SJSA1 (cell line): ENCODE measurements at regions not wholly inside any gene's neighbourhood (a gene's known extent, or its start where the extent isn't known, plus 50 kb on each side); places are given as distances from the start of the nearest gene placed in this dataset.

Source experiments
- DNase-seq, 2 experiments: peaks; one replicate each; pipeline ENCODE4 v3.0.0-alpha.2; 2015 to 2020; ENCODE audit warnings: low spot score in 2 of 2, low read depth in 1 of 2
- H3K27ac ChIP-seq: fragments of 250-450 bp; sonication (Bioruptor Pico); 2 replicates; pipeline ENCODE4 v1.5.1; 2020; ENCODE audit warnings: mild to moderate bottlenecking, moderate library complexity
- H3K27me3 ChIP-seq: fragments of 250-450 bp; sonication (Bioruptor Pico); replicated peaks from 2 replicates; pipeline ENCODE4 v1.5.1; 2020; ENCODE audit warnings: mild to moderate bottlenecking, moderate library complexity
- H3K36me3 ChIP-seq: fragments of 250-450 bp; sonication (Bioruptor Pico); 2 replicates; pipeline ENCODE4 v1.5.1; 2020; ENCODE audit warnings: mild to moderate bottlenecking
- H3K4me1 ChIP-seq: fragments of 250-450 bp; sonication (Bioruptor Pico); replicated peaks from 2 replicates; pipeline ENCODE4 v1.6.1; 2021; ENCODE audit warnings: mild to moderate bottlenecking
- H3K4me3 ChIP-seq: fragments of 250-450 bp; sonication (Bioruptor Pico); 2 replicates; pipeline ENCODE4 v1.5.1; 2020; ENCODE audit warnings: mild to moderate bottlenecking
- H3K9me3 ChIP-seq: fragments of 250-450 bp; sonication (Bioruptor Pico); replicated peaks from 2 replicates; pipeline ENCODE4 v1.5.1; 2020; ENCODE audit warnings: mild to moderate bottlenecking

- Histone ChIP-seq H3K27me3 (no peaks in the 10 kb centered on the region), H3K4me3 (no peak overlapping the region), H3K27ac (no peak overlapping the region), H3K9me3 (no peaks in the 10 kb centered on the region), H3K36me3 (peaks cover 81% of the 10 kb centered on the region), H3K4me1 (no peaks in the 10 kb centered on the region)
- no peak for DNase-seq
Observed at GRCh38 chr2:120968307-120969015, 232.8 kb downstream of the GLI2 start.

GRCh38 chr2:120969613-120970355 is 234.1 kb downstream of the GLI2 start:
- Histone ChIP-seq H3K4me1 (no peaks in the 10 kb centered on the region), H3K4me3 (no peak overlapping the region), H3K27ac (no peak overlapping the region), H3K36me3 (peaks cover 85% of the 10 kb centered on the region), H3K9me3 (no peaks in the 10 kb centered on the region), H3K27me3 (no peaks in the 10 kb centered on the region)
- no peak for DNase-seq

DNA sequence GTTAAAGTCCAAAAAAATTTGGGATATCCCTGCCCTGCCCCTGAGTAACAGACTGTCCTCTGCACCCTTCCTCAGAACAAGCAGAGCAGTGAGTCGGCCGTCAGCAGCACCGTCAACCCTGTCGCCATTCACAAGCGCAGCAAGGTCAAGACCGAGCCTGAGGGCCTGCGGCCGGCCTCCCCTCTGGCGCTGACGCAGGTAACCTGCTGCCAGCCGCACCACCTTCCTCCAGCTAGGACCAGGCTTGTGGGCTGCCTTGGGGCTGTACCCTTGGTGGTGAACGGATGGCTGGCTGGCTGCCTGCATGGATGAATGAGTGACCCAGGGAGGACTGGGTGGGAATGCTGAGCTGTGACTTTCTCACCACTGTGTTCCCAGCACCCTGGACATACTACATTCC is 236.2 kb downstream of the GLI2 start:
- H3K36me3 ChIP-seq: peaks cover 95% of the 10 kb centered on the region
- no peaks in the 10 kb centered on the region for H3K27me3 ChIP-seq
- no peaks in the 10 kb centered on the region for H3K9me3 ChIP-seq
- H3K27ac ChIP-seq: no peak overlapping the region
- no peak overlapping the region for H3K4me3 ChIP-seq
- no peak for DNase-seq
- H3K4me1 ChIP-seq: no peaks in the 10 kb centered on the region

- H3K9me3 ChIP-seq: no peaks in the 10 kb centered on the region
- no peaks in the 10 kb centered on the region for H3K4me1 ChIP-seq
- H3K27me3 ChIP-seq: no peaks in the 10 kb centered on the region
- H3K36me3 ChIP-seq: peaks cover 96% of the 10 kb centered on the region
- H3K27ac ChIP-seq: no peak overlapping the region
- no peak overlapping the region for H3K4me3 ChIP-seq
- no peak for DNase-seq
Observed at GRCh38 chr2:120972286-120972685, 236.6 kb downstream of the GLI2 start.

DNA sequence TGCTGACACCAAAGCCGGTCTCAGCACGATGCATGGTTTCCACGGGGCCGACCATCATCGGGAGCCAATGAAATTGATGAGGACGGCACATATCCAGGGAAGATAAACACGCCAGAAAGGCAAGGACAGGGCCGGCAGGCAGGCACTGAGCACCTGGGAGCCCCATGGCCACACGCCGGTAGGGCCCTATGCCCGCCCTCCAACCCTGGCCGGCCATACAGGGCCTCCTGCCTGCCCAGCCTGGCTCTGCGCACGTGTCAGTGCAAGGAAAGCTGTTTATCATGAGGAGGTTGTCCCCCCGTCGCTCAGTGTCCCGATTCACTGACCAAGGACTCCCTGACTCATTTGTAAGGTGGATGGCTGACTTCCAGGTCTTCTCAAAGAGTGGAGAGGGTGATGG is 237.5 kb downstream of the GLI2 start:
- H3K27ac ChIP-seq: no peak overlapping the region
- no peaks in the 10 kb centered on the region for H3K27me3 ChIP-seq
- no peaks in the 10 kb centered on the region for H3K4me1 ChIP-seq
- no peaks in the 10 kb centered on the region for H3K9me3 ChIP-seq
- no peak overlapping the region for H3K4me3 ChIP-seq
- DNase-seq: no peak
- peaks cover 96% of the 10 kb centered on the region for H3K36me3 ChIP-seq

GRCh38 chr2:120974950-120975349 is 239.3 kb downstream of the GLI2 start:
- no peak overlapping the region for H3K4me3 ChIP-seq
- peaks cover 96% of the 10 kb centered on the region for H3K36me3 ChIP-seq
- H3K27ac ChIP-seq: no peak overlapping the region
- no peaks in the 10 kb centered on the region for H3K9me3 ChIP-seq
- H3K4me1 ChIP-seq: no peaks in the 10 kb centered on the region
- no peaks in the 10 kb centered on the region for H3K27me3 ChIP-seq
- DNase-seq: no peak

DNA sequence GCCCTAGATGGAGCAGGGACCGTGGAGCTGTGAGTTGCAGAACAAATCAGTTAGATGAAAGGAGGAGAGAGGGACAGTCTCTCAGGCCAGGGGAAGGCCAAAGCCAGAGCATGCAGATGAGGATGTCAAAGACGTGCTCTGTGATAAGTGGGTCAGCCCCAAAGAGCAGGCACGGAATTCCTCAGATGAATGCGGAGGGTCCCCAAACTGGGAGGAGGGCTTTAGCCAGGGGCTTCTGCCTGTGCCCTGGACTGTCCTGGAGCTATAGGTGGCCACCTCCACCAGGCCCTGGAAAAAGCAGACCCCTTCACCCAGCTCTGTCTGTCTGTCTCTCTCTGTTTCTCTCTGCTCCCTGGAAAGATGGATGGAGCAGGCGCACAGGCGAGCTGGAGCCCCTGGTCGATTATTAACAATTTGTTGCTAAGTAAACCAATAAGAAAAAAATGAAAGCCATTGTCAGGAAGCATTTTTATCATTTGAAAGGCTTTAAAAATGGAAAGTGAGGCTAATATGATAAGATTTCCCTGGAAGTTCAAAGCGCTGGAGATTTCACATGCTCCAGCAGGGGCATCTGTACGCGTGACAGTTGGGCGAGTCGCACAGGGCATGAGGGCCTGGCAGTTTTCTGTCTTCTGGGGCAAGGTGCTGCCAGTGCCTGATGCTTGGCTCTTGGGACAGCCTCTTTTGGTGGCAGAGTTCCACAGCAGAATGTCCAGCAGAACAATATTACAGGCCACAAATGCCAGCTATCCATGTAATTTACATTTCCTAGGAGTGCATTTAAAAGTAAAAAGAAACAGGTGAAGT is 241.0 kb downstream of the GLI2 start:
- Histone ChIP-seq H3K4me1 (no peaks in the 10 kb centered on the region), H3K4me3 (no peak overlapping the region), H3K9me3 (no peaks in the 10 kb centered on the region), H3K36me3 (peaks cover 94% of the 10 kb centered on the region), H3K27ac (no peak overlapping the region), H3K27me3 (no peaks in the 10 kb centered on the region)
- DNase-seq: no peak

DNA sequence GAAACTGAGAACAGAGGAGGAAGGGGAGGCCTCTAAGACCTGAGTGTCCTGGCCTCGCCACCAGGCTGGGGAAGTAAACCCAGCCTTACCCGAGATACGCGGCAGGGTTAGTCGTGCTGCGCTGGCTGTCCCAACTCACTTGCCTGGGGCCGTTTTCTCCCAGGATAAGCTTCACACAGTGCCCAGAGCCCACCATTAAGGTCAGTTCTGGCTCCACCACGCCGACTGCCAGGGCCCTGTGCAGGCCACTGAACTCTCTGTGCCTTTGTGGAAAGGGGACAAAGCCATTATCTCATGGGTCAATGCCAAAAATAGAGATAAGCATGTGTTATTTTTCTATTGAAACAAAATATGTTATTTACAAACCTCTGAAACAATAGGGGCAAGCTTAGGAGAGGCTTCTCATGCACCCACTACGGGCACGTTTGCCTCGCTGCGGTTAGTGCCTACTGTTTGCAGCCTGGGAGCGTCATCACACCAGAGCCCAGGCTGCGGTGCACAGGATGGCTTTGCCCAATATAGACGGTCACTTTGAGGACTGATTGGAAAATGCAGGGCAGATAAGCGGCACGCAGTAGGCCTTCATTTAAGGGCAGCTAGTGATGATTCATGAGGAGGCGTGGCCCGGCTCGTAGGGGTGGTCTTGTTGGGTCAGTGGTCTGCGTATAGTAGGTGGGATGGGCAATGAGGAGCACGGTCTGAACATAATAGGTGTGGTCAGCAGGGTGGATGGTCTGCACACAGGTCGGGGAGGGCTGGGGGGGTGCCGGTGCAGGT is 242.1 kb downstream of the GLI2 start:
- H3K4me1 ChIP-seq: no peaks in the 10 kb centered on the region

GRCh38 chr2:120978359-120979050 is 242.8 kb downstream of the GLI2 start:
- H3K9me3 ChIP-seq: no peaks in the 10 kb centered on the region
- peaks cover 91% of the 10 kb centered on the region for H3K36me3 ChIP-seq
- no peak overlapping the region for H3K27ac ChIP-seq
- no peak for DNase-seq
- no peaks in the 10 kb centered on the region for H3K4me1 ChIP-seq
- no peak overlapping the region for H3K4me3 ChIP-seq
- H3K27me3 ChIP-seq: no peaks in the 10 kb centered on the region

More for the DNA sequence above, 242.1 kb downstream of the GLI2 start:
- H3K27me3 ChIP-seq: no peaks in the 10 kb centered on the region
- peaks cover 91% of the 10 kb centered on the region for H3K36me3 ChIP-seq
- H3K27ac ChIP-seq: no peak overlapping the region
- DNase-seq: no peak
- no peaks in the 10 kb centered on the region for H3K9me3 ChIP-seq
- H3K4me3 ChIP-seq: no peak overlapping the region

DNA sequence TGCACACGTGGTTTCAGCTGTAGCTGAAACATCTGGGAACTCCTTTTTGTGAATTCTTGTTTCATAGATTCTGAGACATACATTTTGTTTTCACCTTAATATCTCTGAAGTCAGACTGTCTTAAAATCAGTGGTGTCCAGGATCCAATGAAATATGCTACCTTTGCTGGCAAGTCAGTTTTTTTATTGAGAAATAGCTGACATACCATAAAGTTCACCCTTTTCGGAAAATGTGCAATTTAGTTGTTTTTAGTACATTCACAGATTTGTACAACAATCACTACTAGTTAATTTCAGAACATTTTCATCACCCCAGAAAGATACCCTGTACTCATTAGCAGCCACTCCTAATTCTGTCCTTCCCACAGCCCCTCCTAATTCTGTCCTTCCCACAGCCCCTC is 243.7 kb downstream of the GLI2 start:
- H3K36me3 ChIP-seq: peaks cover 91% of the 10 kb centered on the region
- no peaks in the 10 kb centered on the region for H3K4me1 ChIP-seq
- DNase-seq: no peak

DNA sequence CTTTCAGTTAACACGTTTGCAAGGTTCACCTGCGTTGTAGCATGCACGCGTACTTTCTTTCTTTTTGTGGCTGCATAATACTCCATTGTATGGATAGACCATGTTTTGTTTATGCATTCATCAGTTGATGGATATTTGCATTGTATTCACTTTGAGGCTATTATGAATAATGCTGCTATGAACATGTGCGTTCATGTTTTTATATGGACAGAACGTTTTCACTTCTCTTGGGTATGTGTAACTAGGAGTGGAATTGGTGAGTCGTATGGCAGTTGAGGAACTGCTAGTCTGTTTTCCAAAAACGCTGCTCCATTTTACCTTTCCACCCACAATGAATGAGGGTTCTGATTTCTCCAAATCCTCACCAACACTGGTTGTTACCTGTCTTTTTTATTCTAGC is 244.3 kb downstream of the GLI2 start:
- H3K36me3 ChIP-seq: peaks cover 91% of the 10 kb centered on the region
- no peak for DNase-seq
- no peaks in the 10 kb centered on the region for H3K4me1 ChIP-seq
- H3K9me3 ChIP-seq: no peaks in the 10 kb centered on the region
- H3K4me3 ChIP-seq: no peak overlapping the region
- no peak overlapping the region for H3K27ac ChIP-seq
- no peaks in the 10 kb centered on the region for H3K27me3 ChIP-seq

More for the DNA sequence above, 243.7 kb downstream of the GLI2 start:
- no peak overlapping the region for H3K27ac ChIP-seq
- H3K4me3 ChIP-seq: no peak overlapping the region
- no peaks in the 10 kb centered on the region for H3K27me3 ChIP-seq
- H3K9me3 ChIP-seq: no peaks in the 10 kb centered on the region

- no peak for DNase-seq
- H3K27me3 ChIP-seq: no peaks in the 10 kb centered on the region
- no peak overlapping the region for H3K4me3 ChIP-seq
- H3K36me3 ChIP-seq: peaks cover 92% of the 10 kb centered on the region
- no peaks in the 10 kb centered on the region for H3K4me1 ChIP-seq
- H3K9me3 ChIP-seq: no peaks in the 10 kb centered on the region
- no peak overlapping the region for H3K27ac ChIP-seq
Observed at GRCh38 chr2:120981443-120981842, 245.8 kb downstream of the GLI2 start.

DNA sequence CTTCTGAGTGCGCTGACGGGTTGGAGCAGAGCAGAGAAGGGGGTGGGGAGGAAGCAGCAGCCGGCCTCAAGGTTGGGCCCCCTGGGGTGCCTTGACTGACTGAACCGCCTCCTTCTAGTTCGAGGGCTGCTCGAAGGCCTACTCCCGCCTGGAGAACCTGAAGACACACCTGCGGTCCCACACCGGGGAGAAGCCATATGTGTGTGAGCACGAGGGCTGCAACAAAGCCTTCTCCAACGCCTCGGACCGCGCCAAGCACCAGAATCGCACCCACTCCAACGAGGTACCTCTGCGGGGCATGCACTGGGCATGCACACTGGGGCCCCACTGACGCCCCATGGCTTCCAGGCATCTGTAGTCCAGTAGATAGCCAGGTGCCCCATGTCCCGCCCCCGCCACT is 246.9 kb downstream of the GLI2 start:
- Histone ChIP-seq H3K9me3 (no peaks in the 10 kb centered on the region), H3K27me3 (no peaks in the 10 kb centered on the region), H3K36me3 (peaks cover 93% of the 10 kb centered on the region), H3K4me1 (no peaks in the 10 kb centered on the region), H3K4me3 (no peak overlapping the region), H3K27ac (no peak overlapping the region)
- no peak for DNase-seq
